ENCODE measurements at regions not wholly inside any gene's neighbourhood (a gene's known extent, or its start where the extent isn't known, plus 50 kb on each side); places are given as distances from the start of the nearest gene placed in this dataset.

DNA sequence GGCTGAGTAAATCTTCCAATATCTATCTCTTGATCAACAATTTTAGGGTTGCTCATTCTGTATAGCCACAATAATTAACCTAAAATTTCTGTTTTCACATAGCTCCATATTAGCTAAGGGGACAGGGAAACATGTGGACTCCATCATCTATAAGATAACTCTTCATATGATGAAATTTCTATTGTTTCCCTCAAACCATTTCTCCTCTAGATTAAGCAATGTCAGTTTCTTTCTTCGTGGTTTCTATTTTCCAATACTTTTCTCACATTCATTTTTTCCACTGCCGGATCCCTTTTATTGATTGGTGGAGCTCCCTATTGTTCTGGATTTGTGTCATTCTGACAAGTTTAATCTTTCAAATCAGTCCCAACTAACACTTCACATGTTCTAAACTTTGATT, 1221.3 kb upstream of the ZEB2 start:
- no peak for DNase-seq (ENCODE audit: low spot score)
- Mint-ChIP-seq H3K27me3 (ENCODE audit: low read depth) (no peaks in the 10 kb centered on the region), H3K9me3 (ENCODE audit: low read depth) (peaks cover 9% of the 10 kb centered on the region), H3K36me3 (ENCODE audit: low read depth) (peaks cover 3% of the 10 kb centered on the region), H3K27ac (ENCODE audit: unreplicated experiment) (no peak overlapping the region), H3K4me1 (ENCODE audit: low read depth) (peaks cover 10% of the 10 kb centered on the region), H3K4me3 (ENCODE audit: unreplicated experiment) (no peak overlapping the region)
- TF ChIP-seq, protein P1, sequence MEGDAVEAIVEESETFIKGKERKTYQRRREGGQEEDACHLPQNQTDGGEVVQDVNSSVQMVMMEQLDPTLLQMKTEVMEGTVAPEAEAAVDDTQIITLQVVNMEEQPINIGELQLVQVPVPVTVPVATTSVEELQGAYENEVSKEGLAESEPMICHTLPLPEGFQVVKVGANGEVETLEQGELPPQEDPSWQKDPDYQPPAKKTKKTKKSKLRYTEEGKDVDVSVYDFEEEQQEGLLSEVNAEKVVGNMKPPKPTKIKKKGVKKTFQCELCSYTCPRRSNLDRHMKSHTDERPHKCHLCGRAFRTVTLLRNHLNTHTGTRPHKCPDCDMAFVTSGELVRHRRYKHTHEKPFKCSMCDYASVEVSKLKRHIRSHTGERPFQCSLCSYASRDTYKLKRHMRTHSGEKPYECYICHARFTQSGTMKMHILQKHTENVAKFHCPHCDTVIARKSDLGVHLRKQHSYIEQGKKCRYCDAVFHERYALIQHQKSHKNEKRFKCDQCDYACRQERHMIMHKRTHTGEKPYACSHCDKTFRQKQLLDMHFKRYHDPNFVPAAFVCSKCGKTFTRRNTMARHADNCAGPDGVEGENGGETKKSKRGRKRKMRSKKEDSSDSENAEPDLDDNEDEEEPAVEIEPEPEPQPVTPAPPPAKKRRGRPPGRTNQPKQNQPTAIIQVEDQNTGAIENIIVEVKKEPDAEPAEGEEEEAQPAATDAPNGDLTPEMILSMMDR (IDR thresholded peaks at IDR 0.05), result no peak

DNA sequence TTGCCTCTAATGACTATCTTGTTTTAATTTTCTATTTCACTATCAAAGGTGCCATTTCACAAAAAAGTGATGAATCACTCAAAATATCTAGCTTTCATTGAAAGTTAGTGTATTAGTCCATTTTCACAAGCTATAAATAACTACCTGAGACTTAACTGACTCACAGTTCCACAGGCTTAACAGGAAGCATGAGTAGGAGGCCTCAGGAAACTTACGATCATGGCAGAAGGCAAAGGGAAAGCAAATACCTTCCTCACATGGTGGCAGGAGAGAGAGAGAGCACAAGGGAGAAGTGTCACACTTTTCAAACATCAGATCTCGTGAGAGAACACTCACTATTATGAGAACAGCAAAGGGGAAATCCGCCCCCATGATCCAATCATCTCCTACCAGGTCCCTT, 1220.4 kb upstream of the ZEB2 start:
- no peak for DNase-seq (ENCODE audit: low spot score)
- Mint-ChIP-seq H3K9me3 (ENCODE audit: low read depth) (peaks cover 9% of the 10 kb centered on the region), H3K36me3 (ENCODE audit: low read depth) (peaks cover 3% of the 10 kb centered on the region), H3K27me3 (ENCODE audit: low read depth) (no peaks in the 10 kb centered on the region), H3K27ac (ENCODE audit: unreplicated experiment) (peak overlapping the region; percentile 14), H3K4me1 (ENCODE audit: low read depth) (peaks cover 10% of the 10 kb centered on the region), H3K4me3 (ENCODE audit: unreplicated experiment) (no peak overlapping the region)
- TF ChIP-seq, protein P1 (IDR thresholded peaks at IDR 0.05), result no peak

DNA sequence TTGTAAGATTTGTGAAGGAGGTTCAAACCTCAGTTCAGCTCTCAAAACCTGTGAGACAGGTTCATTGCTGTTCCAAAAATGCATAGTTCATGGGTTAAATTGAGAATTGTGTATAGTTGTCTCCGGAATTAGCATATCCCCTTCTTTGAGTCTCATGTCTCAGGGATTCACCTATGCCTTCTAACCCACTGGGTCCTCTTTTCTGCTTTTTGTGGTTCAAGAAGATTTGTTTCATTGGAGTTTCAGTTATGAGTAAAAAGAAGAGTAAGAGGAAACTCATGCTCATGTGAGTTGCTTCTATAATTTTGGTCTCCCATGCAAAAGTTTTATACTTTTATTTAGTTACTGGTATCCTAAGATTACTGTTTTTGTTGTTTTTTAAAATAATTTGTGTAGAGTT, 1219.8 kb upstream of the ZEB2 start:
- H3K27ac Mint-ChIP-seq (ENCODE audit: unreplicated experiment), result no peak overlapping the region
- peaks cover 4% of the 10 kb centered on the region for H3K4me1 Mint-ChIP-seq (ENCODE audit: low read depth)
- no peak overlapping the region for H3K4me3 Mint-ChIP-seq (ENCODE audit: unreplicated experiment)
- TF ChIP-seq, protein P1 (IDR thresholded peaks at IDR 0.05), result no peak
- H3K9me3 Mint-ChIP-seq (ENCODE audit: low read depth), result peaks cover 9% of the 10 kb centered on the region
- H3K36me3 Mint-ChIP-seq (ENCODE audit: low read depth), result peaks cover 3% of the 10 kb centered on the region
- no peak for DNase-seq (ENCODE audit: low spot score)
- H3K27me3 Mint-ChIP-seq (ENCODE audit: low read depth), result no peaks in the 10 kb centered on the region

DNA sequence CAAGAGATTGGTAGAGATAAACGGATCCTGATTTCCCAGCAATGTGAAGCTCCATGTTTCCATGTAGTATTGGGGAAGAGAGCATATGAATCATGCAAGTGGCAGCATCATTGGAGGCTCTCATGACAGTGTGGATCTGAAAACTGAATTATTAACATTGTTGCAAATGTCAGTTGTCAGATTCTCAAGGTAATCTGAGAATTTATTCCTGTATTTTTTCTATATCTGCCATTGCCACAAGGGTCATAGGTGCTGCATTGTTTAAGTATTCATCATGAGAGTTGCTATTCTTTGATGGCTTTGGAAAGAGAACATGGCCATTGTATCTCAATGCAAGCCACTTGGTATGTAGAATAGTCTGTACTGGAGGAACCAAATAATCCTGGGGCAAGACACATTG, 1217.0 kb upstream of the ZEB2 start:
- Mint-ChIP-seq H3K27ac (ENCODE audit: unreplicated experiment) (no peak overlapping the region), H3K4me1 (ENCODE audit: low read depth) (peaks cover 4% of the 10 kb centered on the region), H3K36me3 (ENCODE audit: low read depth) (peaks cover 3% of the 10 kb centered on the region), H3K9me3 (ENCODE audit: low read depth) (peaks cover 9% of the 10 kb centered on the region), H3K27me3 (ENCODE audit: low read depth) (no peaks in the 10 kb centered on the region), H3K4me3 (ENCODE audit: unreplicated experiment) (no peak overlapping the region)
- TF ChIP-seq, protein P1 (IDR thresholded peaks at IDR 0.05), result no peak
- no peak for DNase-seq (ENCODE audit: low spot score)

DNA sequence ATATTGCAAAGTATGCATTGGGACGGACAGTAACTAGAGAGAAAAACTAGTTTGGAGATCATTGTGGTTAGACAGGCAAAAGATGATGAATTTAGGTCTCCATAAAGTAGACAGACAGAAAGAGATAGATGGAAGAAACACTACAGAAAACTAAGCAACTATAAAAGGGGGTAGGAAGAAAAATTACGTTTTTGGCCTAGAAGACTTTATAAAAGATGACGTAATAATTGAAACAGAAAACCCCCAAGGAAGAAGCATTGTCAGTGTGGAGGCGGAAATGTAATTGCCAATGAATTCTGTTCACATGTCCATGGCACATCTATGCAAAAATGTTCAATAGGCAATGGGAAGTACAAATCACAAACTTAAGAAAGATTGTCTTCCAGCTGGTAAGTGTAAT, 1211.5 kb upstream of the ZEB2 start:
- Mint-ChIP-seq H3K9me3 (ENCODE audit: low read depth) (no peaks in the 10 kb centered on the region), H3K27me3 (ENCODE audit: low read depth) (no peaks in the 10 kb centered on the region), H3K4me3 (ENCODE audit: unreplicated experiment) (no peak overlapping the region), H3K36me3 (ENCODE audit: low read depth) (no peaks in the 10 kb centered on the region), H3K4me1 (ENCODE audit: low read depth) (peaks cover 9% of the 10 kb centered on the region), H3K27ac (ENCODE audit: unreplicated experiment) (no peak overlapping the region)
- TF ChIP-seq, protein P1 (IDR thresholded peaks at IDR 0.05), result no peak
- no peak for DNase-seq (ENCODE audit: low spot score)
